HUES64 (cell line): ENCODE measurements at regions not wholly inside any gene's neighbourhood (a gene's known extent, or its start where the extent isn't known, plus 50 kb on each side); places are given as distances from the start of the nearest gene placed in this dataset.

ENCODE experiments used
- H3K27ac ChIP-seq: 2 replicates; pipeline ENCODE4 v1.7.0; 2013; ENCODE audit warnings: low read depth, low read length, inconsistent platforms
- H3K27me3 ChIP-seq: 2 replicates; pipeline ENCODE4 v1.6.1; 2013; ENCODE audit warnings: mild to moderate bottlenecking, low read length; ENCODE audit not compliant: insufficient read depth
- H3K36me3 ChIP-seq: 2 replicates; pipeline ENCODE4 v1.6.1; 2013; ENCODE audit warnings: mild to moderate bottlenecking, low read length; ENCODE audit not compliant: insufficient read depth
- H3K4me1 ChIP-seq: 2 replicates; pipeline ENCODE4 v1.6.1; 2013; ENCODE audit warnings: mild to moderate bottlenecking, low read length, moderate library complexity; ENCODE audit not compliant: insufficient read depth
- H3K4me3 ChIP-seq: 2 replicates; pipeline ENCODE4 v1.5.1; 2013; ENCODE audit warnings: mild to moderate bottlenecking, low read length, moderate library complexity
- H3K9ac ChIP-seq: 2 replicates; pipeline ENCODE4 v1.6.1; 2013; ENCODE audit warnings: mild to moderate bottlenecking, low read depth, low read length
- H3K9me3 ChIP-seq: 2 replicates; pipeline ENCODE4 v1.6.1; 2013; ENCODE audit warnings: low read depth, low read length; ENCODE audit not compliant: insufficient read depth
- WGBS: fragments of 150-250, 120-280 bp; methylation state at CpG from one replicate; pipeline ENCODE4 v1.1.7; 2013; ENCODE audit warnings: missing lambda C conversion rate; 5-methylcytosine and 5-hydroxymethylcytosine counted together

DNA sequence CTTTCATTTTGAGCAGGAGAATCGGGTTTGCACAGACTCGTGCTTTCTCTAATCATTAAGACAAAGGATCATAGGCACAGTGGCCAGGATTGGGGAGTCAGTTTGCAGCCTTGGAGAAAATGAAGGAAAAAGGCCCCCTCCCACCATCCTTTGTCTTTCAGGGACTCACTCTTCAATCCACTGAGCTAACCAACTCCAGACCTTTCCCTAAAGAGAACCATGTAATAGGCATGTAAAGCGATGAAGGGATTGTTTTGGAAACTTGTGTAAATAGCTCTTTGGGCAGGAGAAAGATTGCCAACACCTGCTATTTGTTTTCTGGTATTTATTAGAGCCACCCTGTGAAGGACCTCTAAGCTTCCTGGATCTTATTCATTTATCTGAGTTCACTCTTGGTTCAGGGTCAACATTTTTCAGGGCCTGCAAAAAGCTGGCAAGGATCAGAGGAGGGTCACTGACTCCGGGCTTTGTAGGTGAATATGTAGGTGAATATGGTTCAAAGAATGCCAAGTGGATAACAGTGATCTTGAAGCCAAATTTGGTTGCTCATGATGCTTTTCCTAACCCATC is 192.6 kb upstream of the FGGY start:
- 90% methylated on average over 4 of the region's 4 CpGs for WGBS

DNA sequence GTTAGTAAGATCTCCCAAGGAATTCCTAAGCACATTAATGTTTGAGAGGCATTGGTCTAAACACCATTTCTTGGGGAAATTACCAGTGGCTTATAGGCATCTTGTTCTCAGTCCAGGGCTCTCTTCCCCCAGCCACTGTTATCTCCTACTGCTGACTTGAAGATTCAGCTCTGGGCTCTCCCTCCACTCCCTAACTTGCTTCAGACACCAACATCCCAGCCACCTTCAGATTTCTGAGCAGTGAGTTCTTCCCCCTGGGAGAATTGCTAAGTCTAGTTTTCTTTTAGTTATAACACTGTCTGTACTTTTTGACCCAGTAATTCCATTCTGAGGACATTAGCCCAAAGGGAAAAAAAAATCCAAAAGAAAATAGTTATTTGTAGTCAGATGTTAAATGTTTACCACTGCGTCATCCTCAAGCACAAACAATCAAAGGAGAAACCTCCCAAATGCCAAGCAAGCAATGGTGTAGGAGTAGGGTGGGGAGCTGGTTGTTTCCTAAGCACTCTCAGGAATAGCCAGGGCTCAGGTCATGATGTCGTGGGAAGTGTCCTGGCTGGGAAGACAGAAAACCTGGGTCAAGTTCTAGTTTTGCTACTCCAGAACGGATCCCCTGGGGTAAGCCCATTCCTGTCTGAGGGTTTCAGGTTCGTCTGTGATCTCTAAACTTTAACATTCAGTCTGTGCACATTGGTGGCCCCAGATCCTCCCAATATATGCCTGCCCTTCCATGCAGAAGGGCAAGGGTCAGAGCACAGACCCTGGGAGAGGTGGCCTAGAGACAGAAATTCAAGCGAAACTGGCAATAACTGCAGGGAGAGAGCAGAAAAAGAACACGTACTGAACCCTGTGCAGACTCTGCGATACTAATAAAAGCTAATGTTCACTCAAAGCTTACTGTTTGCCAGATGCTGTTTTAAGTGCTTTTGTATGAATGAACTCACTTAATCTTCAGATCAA is 191.1 kb upstream of the FGGY start:
- 90% methylated on average over 6 of the region's 7 CpGs for WGBS
- no peak overlapping the region for H3K4me3 ChIP-seq
- H3K4me1 ChIP-seq, result peaks cover 12% of the 10 kb centered on the region
- H3K27ac ChIP-seq, result no peak overlapping the region
- no peaks in the 10 kb centered on the region for H3K36me3 ChIP-seq
- H3K27me3 ChIP-seq, result no peaks in the 10 kb centered on the region
- H3K9me3 ChIP-seq, result no peaks in the 10 kb centered on the region
- no peak overlapping the region for H3K9ac ChIP-seq

More for the DNA sequence above, 192.6 kb upstream of the FGGY start:
- Histone ChIP-seq H3K27me3 (no peaks in the 10 kb centered on the region), H3K36me3 (no peaks in the 10 kb centered on the region), H3K9ac (no peak overlapping the region), H3K4me3 (no peak overlapping the region), H3K27ac (no peak overlapping the region), H3K9me3 (no peaks in the 10 kb centered on the region), H3K4me1 (peaks cover 12% of the 10 kb centered on the region)

DNA sequence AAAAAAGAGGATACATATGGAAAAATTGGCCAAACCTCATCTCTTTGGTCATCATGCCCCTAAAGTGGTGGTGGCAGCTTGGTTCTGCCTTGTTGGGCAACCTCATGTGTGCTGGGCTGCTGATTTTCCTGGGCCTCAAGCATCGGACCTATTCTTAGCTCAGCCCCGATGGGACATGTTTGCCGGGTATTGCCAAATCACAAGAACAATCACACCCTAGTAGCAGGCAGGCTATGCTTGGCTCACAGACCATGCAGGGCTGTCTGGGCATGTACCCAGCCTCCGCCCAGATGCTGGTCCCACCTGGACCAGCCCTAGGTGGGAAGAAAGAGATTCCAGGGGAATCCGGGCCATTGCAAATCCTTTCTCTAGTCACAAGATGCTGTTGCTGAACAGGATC is 189.4 kb upstream of the FGGY start:
- H3K36me3 ChIP-seq, result no peaks in the 10 kb centered on the region
- no peaks in the 10 kb centered on the region for H3K27me3 ChIP-seq
- no peak overlapping the region for H3K4me3 ChIP-seq
- H3K27ac ChIP-seq, result 0 out of 2 replicates have a peak overlapping the region, but pooled peaks have one; percentile 23
- peaks cover 12% of the 10 kb centered on the region for H3K4me1 ChIP-seq
- H3K9me3 ChIP-seq, result no peaks in the 10 kb centered on the region
- WGBS, result 90% methylated on average over 5 of the region's 5 CpGs
- no peak overlapping the region for H3K9ac ChIP-seq

DNA sequence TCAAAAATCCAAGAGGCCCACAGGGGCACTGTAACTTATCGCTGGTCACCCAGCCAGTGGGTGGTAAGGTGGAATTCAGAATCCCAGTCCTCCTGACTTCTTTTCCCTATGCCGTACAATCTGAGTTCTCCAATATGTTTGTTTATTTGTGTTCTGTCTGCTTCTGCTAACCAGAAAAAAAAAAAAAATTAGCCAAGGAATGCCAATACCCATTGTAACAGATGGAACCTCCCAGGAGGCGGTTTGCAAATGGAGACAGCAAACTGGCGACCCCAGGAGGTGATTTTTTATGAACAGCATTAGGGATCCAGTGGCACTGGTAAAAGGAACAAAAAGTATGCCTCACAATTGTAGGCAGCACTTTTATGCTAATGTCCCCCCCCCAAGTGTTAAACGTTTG is 189.0 kb upstream of the FGGY start:
- Histone ChIP-seq H3K9me3 (no peaks in the 10 kb centered on the region), H3K36me3 (no peaks in the 10 kb centered on the region), H3K9ac (no peak overlapping the region), H3K4me3 (no peak overlapping the region), H3K4me1 (peaks cover 12% of the 10 kb centered on the region), H3K27ac (0 out of 2 replicates have a peak overlapping the region, but pooled peaks have one; percentile 23), H3K27me3 (no peaks in the 10 kb centered on the region)
- 52% methylated on average over 3 of the region's 5 CpGs for WGBS

DNA sequence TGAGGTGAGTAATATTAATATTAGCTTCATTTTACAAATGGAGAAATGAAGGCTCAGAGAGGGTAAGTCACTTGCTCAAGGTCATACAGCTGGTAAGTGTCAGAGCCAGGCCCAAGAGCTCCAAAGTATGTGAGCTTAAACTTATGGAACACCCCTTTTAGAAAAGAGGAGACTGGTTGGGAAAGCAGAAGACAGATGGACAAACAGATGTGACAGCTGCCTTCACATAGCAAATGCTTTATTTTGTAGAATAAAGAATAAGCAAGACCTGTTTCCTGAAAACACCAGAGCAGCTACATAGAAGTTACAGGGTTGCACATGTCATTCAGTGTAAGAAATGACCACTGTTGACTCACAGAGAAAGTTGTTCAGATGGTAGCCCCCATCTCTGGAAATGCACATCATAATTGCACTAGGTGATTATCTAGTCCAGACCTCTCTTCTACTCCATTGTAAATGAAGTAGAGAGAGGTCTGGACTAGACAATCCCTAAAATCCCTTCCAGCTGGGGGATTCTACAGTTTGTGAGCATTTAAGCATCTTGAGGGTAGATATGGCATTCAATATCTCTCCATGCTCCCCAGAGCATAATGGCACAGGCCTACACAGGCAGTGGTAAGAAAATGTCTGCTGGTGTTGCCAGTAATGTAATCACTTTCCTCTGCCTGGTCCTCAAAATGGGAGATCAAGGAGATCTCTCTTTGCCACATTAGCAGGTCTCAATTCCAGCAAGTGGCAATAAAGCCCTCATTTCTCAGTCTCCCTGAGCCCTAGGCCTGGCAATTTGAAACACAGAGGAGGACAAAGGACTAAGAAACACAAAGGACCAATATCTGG is 188.2 kb upstream of the FGGY start:
- Histone ChIP-seq H3K9me3 (no peaks in the 10 kb centered on the region), H3K27me3 (no peaks in the 10 kb centered on the region), H3K4me3 (no peak overlapping the region), H3K9ac (no peak overlapping the region), H3K27ac (no peak overlapping the region), H3K36me3 (no peaks in the 10 kb centered on the region), H3K4me1 (peaks cover 12% of the 10 kb centered on the region)

DNA sequence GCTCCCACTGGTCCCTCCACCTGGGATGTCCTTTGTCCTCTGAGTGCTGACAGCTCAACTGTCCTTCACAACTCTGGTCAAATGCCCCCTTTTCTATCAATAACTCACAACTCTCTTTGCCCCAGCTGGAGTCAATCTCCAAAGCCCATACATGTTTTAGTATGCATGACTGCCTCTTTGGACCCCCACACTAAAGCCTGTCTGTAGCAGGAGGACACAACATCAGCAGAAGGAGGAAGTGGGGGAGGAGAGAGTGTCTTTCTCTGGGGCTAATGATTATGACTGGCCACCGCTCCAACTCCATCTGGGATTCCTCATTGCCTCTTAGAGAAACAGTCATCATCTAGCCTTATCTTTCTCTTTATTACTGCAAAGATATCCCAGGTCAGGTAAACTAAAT is 186.6 kb upstream of the FGGY start:
- H3K27ac ChIP-seq, result no peak overlapping the region
- WGBS, result 78% methylated on average over 1 of the region's 1 CpG

DNA sequence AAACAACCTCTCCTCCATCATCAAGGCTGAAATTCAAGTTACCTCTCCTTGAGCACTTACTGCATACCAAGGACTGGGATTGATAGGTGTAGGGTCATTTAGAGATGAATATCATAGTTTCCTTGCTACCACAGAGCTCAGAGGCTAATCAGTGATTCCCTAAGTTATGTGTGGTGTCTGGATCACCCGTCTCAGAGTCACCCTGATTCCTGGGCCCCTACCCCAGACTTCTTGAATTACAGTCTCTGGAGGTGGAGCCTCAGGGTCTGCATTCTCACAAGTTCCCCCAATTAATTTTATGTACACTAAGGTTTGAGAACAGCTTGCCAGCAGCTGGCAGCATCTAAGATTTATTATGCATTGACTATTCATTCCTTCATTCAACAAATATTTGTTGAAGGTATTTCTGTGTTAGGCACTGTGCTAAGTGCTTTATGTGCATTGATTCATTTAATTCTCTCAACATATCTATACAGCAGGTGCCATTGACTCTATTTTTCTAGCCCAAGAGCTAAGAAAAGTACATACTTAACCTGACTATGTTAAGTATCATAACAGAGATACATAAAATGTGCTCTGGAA is 182.9 kb upstream of the FGGY start:
- Histone ChIP-seq H3K27ac (no peak overlapping the region), H3K4me1 (peaks cover 46% of the 10 kb centered on the region), H3K36me3 (no peaks in the 10 kb centered on the region), H3K9me3 (no peaks in the 10 kb centered on the region), H3K9ac (no peak overlapping the region), H3K27me3 (no peaks in the 10 kb centered on the region), H3K4me3 (no peak overlapping the region)
- WGBS, result 57% methylated on average over 1 of the region's 1 CpG

More for the DNA sequence above, 186.6 kb upstream of the FGGY start:
- Histone ChIP-seq H3K36me3 (no peaks in the 10 kb centered on the region), H3K4me3 (no peak overlapping the region), H3K9ac (no peak overlapping the region), H3K9me3 (no peaks in the 10 kb centered on the region), H3K4me1 (peaks cover 22% of the 10 kb centered on the region), H3K27me3 (no peaks in the 10 kb centered on the region)

DNA sequence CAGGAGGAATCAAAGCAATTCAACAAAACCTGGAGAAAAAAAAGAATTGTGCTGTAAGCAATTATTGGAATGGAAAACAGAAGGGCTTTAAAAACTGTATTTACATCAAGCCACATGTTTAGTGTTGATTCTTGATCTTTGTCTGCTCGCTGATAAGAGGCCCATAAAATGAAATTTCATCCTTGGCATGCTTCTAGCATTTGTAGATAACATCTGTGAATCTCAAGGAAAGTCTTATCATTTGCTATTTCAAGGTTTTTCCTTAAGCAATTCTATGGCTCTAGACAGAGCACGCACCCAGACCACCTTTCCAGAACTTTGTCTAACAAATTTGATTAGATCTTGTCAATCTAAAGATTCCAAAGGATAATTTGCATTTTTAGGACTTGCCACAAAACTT is 181.0 kb upstream of the FGGY start:
- Histone ChIP-seq H3K4me1 (peaks cover 46% of the 10 kb centered on the region), H3K36me3 (no peaks in the 10 kb centered on the region), H3K27ac (peak overlapping the region; percentile 86), H3K4me3 (no peak overlapping the region), H3K27me3 (no peaks in the 10 kb centered on the region), H3K9me3 (no peaks in the 10 kb centered on the region), H3K9ac (no peak overlapping the region)
- WGBS, result 89% methylated on average over 2 of the region's 2 CpGs

DNA sequence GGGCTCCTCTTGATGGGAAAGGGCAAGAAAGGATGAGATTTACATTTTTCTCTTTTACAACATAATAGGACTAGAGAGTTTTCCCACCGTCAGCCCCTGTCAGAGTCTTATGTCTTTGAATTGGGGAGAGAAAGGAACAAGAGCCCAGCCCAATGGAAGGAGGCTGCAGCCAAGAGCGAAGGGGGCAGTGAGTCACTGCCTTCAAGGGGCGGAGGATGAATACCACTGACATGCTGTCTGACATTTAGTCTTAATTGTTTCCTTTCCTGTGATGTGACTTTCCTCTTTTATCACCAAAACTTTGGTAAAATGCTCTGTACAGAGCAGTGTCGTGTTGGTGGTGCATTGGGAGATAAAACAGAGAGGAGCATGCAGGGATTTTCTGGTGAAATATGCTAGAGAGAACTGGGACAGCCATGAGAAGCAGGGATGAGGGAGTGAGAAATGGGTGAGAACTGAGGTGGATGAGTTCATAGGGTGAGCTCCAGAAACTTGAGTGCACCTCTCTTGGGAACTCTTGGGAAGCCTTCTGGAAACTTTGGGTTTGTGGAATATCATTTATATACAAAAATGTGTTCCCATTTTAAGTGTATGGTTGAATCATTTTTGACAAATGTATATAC is 179.9 kb upstream of the FGGY start:
- WGBS, result 5% methylated on average over 4 of the region's 4 CpGs
- Histone ChIP-seq H3K36me3 (no peaks in the 10 kb centered on the region), H3K4me1 (peaks cover 46% of the 10 kb centered on the region), H3K9me3 (no peaks in the 10 kb centered on the region), H3K27ac (peak overlapping the region; percentile 86), H3K4me3 (0 out of 2 replicates have a peak overlapping the region, but pooled peaks have one; percentile 11), H3K27me3 (no peaks in the 10 kb centered on the region), H3K9ac (no peak overlapping the region)

DNA sequence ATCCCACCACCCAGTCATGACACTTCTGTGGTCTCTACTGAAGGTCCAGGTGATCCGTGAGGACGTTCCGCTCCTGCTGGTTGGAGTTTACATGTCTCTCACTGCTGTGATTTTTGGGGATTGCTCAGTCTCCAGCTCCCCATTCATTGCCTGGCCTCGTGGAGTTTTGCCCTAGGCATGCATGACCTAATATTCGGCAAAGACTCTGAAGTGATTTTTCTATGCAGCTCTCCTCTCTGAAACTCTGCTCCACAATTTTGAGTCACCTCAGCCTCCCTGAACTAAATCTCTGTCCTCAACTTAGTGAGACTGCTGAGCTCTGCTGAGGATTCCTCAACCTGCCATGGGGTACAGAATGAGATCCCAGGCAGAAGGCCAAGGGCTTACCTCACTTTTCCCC is 174.4 kb upstream of the FGGY start:
- Histone ChIP-seq H3K9ac (no peak overlapping the region), H3K4me1 (peaks cover 13% of the 10 kb centered on the region), H3K27me3 (no peaks in the 10 kb centered on the region), H3K4me3 (no peak overlapping the region), H3K9me3 (no peaks in the 10 kb centered on the region), H3K27ac (no peak overlapping the region), H3K36me3 (no peaks in the 10 kb centered on the region)
- 68% methylated on average over 5 of the region's 5 CpGs for WGBS
